ENCODE measurements at regions not wholly inside any gene's neighbourhood (a gene's known extent, or its start where the extent isn't known, plus 50 kb on each side); places are given as distances from the start of the nearest gene placed in this dataset.
A peak's percentile ranks its signal among the peaks of the same experiment; 100 is the strongest.

- Histone ChIP-seq H2AFZ (ENCODE audit: low read length) (no peak overlapping the region), H3K79me1 (ENCODE audit: low read depth, low read length) (no peaks in the 10 kb centered on the region), H2BK20ac (ENCODE audit: low read length) (no peak overlapping the region; the same call in 1 of the 2 replicates), H3K4ac (replicated peaks; ENCODE audit: insufficient read length, low read depth, low read length) (peak overlapping the region; percentile 93), H3K9ac (replicated peaks in 1 of 4; ENCODE audit: extremely low read depth in 1 of 4, low read depth in 3 of 4, low read length in 3 of 4) (no peak overlapping the region), H3K27me3 (replicated peaks in 1 of 4; ENCODE audit: control insufficient read depth in 3 of 4, extremely low read depth in 1 of 4, insufficient read depth in 3 of 4, low read length in 3 of 4) (peaks cover 2 to 49% (median 44%) of the 10 kb centered on the region in 4 experiments), H3K4me1 (replicated peaks in 1 of 4; ENCODE audit: control insufficient read depth in 3 of 4, insufficient read depth in 4 of 4, low read length in 3 of 4) (peaks cover 3 to 37% (median 29%) of the 10 kb centered on the region in 4 experiments), H4K8ac (ENCODE audit: extremely low read depth, insufficient read depth, low read length) (no peak overlapping the region; the same call in 1 of the 2 replicates), H2BK15ac (ENCODE audit: low read length) (peak overlapping the region; percentile 99; the same call in 1 of the 2 replicates), H3K27ac (ENCODE audit: low read depth, low read length) (no peak overlapping the region), H3K23me2 (ENCODE audit: low read depth, low read length) (peaks cover 27% of the 10 kb centered on the region), H2BK12ac (ENCODE audit: low read depth, low read length) (peak overlapping the region; percentile 90; the same call in 1 of the 2 replicates), H4K20me1 (replicated peaks in 1 of 2; ENCODE audit: control insufficient read depth in 1 of 2, insufficient read depth in 2 of 2, low read length in 2 of 2) (peaks cover 0 to 2% of the 10 kb centered on the region in 2 experiments), H2AK5ac (ENCODE audit: low read depth, low read length) (no peak overlapping the region; the same call in 1 of the 2 replicates), H3K9me3 (ENCODE audit: insufficient read depth in 2 of 2, low read depth in 1 of 2, low read length in 1 of 2) (no peaks in the 10 kb centered on the region), H3K14ac (ENCODE audit: insufficient read length) (no peak overlapping the region), H2BK120ac (replicated peaks; ENCODE audit: low read depth, low read length) (no peak overlapping the region), H3K79me2 (ENCODE audit: control insufficient read depth in 1 of 2, insufficient read depth in 2 of 2, low read length in 2 of 2) (no peaks in the 10 kb centered on the region), H3K36me3 (ENCODE audit: control insufficient read depth in 2 of 4, insufficient read depth in 4 of 4, low read length in 3 of 4) (no peaks in the 10 kb centered on the region), H4K91ac (replicated peaks; ENCODE audit: insufficient read length, low read length) (peak overlapping the region; percentile 85), H2BK5ac (ENCODE audit: low read depth, low read length) (peak overlapping the region; percentile 66; the same call in 1 of the 2 replicates), H4K5ac (ENCODE audit: insufficient read length, low read depth, low read length) (no peak overlapping the region), H3K23ac (ENCODE audit: insufficient read length) (no peak overlapping the region), H3K56ac (replicated peaks; ENCODE audit: insufficient read length, low read depth, low read length) (no peak overlapping the region), H3K4me2 (ENCODE audit: insufficient read depth in 1 of 2, low read depth in 2 of 2, low read length in 2 of 2) (no peak overlapping the region), H3K4me3 (ENCODE audit: extremely low read depth in 1 of 4, insufficient read depth in 2 of 4, low read depth in 3 of 4, low read length in 4 of 4) (no peak overlapping the region), H3K18ac (ENCODE audit: extremely low read depth, low read length) (peak overlapping the region; percentile 62)
- ChIA-PET CTCF (ENCODE audit: partially characterized antibody) (interaction anchor here (1.8 kb wide), 1 partner anchor 117 kb away, joined by 5 read pairs; no protein-coding TSS in a partner anchor), POLR2A (ENCODE audit: partially characterized antibody) (interaction anchor here (1.3 kb wide), 1 partner anchor 111 kb away, joined by 3 read pairs; no protein-coding TSS in a partner anchor)
- TF ChIP-seq ZNF274 (IDR thresholded peaks at IDR 0.05; ENCODE audit: borderline replicate concordance, extremely low read depth, low read length) (no peak), MAX (IDR thresholded peaks at IDR 0.05) (no peak), JUND (IDR thresholded peaks at IDR 0.05; ENCODE audit: low read length) (no peak), SIN3A (conservative IDR thresholded peaks at IDR 0.05 in 1 of 2, IDR thresholded peaks at IDR 0.05 in 1 of 2; ENCODE audit: low read depth in 1 of 2, low read length in 2 of 2) (no peak), RNF2 (IDR thresholded peaks at IDR 0.05; ENCODE audit: borderline replicate concordance, low read depth, low read length, missing control alignments, poor library complexity, severe bottlenecking) (no peak), KDM4A (IDR thresholded peaks at IDR 0.05; ENCODE audit: low read depth, low read length, severe bottlenecking) (no peak)
- FAIRE-seq (no peak), DNase-seq (ENCODE audit: low read depth in 1 of 2, low spot score in 2 of 2) (no peak)
- WGBS, 2 experiments (ENCODE audit: extremely low coverage in 1 of 2, insufficient coverage in 1 of 2, insufficient read length in 1 of 2, insufficient replicate concordance in 2 of 2, low coverage in 1 of 2, low lambda C conversion rate in 2 of 2, missing lambda C conversion rate in 1 of 2) = 78% methylated on average over 8 of the region's 8 CpGs; no CpG with 5 or more reads in 1 of the 2 experiments
Measured at GRCh38 chr9:129491487-129491855, 129.4 kb downstream of the C9orf50 start.
